Suppressor macrophage treated with lipopolysaccharide for 4 hours (primary cell): ENCODE measurements at regions not wholly inside any gene's neighbourhood (a gene's known extent, or its start where the extent isn't known, plus 50 kb on each side); places are given as distances from the start of the nearest gene placed in this dataset.

Source experiments
- DNase-seq: peaks from one replicate; pipeline ENCODE4 v3.0.0-alpha.2; 2020

DNA sequence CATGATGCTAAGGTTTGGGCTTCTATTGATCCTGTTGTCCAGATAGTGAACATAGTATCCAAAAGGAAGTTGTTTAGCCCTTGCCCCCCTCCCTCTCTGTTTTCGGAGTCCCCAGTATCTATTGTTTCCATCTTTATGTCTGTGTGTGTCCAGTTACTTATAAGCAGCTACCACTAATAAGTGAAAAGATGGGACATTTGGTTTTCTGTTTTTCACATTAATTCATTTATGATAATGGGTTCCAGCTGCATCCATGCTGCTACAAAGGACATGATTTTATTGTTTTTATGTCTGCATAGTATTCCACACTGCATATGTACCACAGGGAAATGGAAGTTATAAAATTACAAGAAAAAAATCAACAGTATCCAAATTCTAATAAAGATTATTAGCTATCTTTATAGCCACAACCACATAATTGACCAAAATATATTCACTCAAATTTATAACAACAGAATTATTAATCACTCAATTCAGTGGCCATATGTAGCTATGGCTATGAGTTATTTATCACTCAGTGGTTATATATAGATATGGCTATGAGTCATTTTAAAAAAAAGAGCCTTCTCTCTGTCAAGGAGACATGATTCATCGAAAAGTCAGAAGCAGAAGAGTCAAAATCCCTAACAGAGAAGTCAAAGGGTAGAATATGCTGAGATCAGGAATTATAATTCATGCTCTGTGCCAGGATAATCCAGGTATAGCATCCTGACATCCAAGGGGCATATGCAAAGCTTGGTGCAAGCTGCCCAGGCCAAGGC is 367.5 kb downstream of the DEPDC1B start:
- peak; percentile 72 for DNase-seq

DNA sequence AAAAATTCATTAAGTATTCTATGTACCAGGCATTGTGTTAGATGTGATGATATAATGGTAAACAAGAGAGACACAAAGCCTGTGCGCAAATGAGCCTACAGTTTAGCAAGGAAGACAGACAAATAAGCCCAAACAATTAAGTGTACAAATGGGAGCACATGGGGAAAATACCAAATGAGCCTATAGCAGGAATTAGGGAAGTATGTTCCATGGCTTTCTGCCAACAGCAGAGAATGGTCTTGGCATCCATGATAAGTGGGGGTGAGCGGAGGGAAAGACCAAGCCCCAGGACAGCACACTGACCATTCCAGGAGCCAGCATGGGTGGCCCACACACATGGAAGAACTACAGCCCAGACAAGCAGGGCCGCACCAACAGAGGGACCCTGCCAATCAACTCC is 369.7 kb downstream of the DEPDC1B start:
- DNase-seq: no peak

DNA sequence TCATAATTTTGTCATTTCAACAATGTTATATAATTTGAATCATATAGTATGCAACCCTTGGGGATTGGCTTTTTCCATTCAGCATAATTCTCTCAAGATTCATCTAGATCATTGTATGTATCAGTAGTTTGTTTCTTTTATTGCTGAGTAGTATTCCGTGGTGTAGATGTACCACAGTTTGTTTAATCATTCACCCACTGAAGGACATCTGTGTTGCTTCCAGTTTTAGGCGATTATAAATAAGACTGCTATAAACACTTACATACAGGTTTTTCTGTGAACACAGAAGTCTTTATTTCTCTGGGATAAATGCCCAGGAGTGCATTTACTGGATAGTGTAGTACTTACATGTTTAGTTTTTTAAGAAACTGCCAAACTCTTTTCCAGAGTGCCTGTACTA is 374.1 kb downstream of the DEPDC1B start:
- DNase-seq: no peak

DNA sequence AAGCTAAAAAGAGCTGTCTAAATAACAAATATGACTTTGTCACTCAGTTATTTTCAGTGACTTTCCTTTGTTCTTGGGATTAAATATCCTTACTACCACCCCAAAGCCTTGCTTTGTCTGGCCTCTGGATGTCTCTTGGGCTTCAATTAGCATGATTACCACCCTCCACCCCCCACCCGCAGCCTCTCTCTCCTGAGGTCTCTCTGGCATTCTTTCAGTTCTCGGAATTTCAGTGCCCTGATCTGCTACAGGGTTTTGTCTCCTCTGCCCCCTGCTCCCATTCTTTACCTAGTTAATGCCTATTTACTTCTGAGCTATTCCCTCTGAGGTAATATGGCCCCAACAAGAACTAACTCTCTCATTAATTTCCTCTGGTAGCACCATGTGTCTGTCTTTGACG is 376.4 kb downstream of the DEPDC1B start:
- DNase-seq: no peak

DNA sequence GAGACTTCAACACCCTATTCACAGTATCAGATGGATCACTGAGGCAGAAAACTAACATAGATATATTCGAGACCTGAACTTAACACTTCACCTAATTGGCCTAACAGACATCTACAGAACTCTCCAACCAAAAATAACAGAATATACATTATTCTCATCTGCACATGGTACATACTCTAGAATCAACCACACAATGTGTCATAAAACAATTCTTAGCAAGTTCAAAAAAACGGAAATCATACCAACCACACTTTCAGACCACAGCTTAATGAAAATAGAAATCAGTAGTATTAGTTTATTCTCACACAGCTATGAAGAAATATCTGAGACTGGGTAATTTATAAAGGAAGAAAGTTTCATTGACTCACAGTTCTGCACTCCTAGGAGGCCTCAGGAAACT is 387.9 kb downstream of the DEPDC1B start:
- DNase-seq: no peak

DNA sequence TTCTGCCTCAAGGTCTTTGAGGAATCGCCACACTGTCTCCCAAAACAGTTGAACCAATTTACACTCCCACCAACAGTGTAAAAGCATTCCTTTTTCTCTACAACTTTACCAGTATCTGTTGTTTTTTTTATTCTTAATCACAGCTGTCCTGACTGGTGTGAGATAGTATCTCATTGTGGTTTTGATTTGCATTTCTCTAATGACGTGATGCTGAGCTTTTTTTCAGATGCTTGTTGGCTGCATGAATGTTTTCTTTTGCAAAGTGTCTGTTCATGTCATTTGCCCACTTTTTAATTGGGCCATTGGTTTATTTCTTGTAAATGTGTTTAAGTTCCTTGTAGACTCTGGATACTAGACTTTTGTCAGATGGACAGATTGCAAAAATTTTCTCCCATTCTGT is 400.0 kb downstream of the DEPDC1B start:
- no peak for DNase-seq

DNA sequence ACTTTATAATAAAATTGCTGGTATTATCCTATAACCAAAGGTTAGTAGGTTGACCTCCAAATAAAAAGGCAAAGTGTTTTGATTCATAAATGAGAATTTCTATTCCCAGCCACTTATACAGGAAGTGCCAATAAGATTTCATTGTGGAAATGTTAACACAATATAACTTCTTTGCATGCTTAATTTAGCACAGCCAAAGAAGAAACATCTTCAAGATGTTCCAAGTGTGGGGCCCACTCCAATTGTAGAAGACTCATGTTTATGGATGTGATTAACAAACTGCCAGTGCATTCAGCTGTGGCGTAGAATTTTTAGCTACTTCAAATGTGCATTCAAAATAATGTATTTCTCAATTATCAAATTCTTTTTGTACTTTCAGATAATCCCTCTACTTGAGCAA is 402.3 kb downstream of the DEPDC1B start:
- DNase-seq: no peak

DNA sequence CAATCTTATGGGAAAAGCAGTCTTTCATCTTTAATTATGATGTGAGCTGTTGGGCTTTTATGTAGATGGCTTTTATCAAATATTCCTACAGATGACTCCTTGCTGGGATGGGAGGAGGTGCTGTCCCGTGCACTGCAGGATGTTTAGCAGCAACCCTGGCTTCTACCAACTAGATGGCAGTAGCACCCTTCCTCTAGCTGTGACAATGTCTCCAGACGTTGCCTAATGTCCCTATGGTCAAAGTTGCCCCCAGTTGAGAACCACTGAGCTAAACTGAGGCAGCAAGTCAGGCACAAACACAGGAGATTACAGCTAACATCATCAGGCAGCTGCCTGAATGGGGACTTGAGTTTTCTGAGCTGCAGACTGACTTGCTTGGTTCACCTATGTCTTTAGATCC is 401.9 kb upstream of the PDE4D start:
- peak; percentile 26 for DNase-seq

DNA sequence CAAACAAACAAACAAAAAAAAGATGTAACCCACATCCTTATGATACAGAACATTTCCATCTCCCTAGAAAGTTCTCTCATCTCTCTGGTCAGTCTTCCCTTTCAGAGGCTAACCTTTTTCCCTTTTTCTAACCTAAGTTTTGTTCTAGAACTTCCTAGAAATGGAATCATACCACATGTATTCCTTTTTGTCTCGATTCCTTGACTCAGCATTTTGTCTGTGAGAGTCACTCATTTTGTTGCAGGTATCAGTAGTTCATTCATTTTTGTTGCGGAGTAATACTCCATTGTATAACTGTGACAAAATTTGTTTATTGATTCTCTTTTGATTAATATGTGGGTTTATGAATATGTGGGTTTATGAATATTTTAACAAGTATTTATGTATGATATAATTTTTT is 400.0 kb upstream of the PDE4D start:
- DNase-seq: no peak

DNA sequence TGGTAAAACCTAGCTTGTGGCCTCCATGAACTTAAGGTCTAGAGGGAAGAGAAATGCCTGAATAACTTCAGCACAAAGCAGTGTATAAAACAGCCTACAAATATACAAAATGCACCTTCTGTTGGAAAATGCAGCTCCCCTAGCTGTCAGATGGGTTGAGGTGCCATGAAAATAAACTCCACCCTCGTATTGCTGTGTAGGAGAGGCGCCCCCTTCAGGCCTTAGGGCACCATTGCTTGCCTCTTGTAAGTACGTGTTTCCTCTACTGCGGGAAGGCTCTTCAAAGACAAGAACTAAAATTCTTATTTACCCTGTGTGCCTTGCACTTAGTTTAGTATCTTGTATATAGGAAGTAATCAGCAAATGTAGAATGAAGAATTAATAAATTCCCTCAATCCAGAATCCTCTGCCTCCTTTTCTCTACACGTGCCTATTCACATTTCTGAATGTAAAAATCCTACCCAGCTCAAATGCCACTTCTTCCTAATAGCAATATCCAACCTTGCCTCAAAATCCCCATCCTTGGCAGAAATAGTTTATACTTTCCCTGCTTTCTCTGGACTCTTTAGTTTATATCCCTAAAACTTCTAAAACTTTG is 393.7 kb upstream of the PDE4D start:
- DNase-seq: peak; percentile 79

DNA sequence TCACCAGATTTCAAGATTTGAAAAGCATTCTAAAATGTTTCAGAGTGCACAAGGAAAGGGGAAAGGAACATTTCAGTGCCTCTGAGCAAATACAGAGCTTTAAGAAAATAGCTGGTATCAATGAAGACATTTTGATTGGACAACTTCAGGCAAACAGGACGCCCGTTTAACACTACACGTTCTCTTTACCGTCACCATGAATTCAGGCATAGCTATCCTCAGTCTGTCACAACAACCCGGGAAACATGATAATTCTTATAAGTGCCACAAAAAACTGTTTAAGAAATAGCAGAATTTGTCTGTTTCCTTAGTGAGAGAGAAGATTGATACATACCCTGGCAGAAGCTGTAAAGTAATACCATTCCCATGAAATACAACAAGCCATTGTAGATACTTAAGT is 392.4 kb upstream of the PDE4D start:
- DNase-seq: no peak

DNA sequence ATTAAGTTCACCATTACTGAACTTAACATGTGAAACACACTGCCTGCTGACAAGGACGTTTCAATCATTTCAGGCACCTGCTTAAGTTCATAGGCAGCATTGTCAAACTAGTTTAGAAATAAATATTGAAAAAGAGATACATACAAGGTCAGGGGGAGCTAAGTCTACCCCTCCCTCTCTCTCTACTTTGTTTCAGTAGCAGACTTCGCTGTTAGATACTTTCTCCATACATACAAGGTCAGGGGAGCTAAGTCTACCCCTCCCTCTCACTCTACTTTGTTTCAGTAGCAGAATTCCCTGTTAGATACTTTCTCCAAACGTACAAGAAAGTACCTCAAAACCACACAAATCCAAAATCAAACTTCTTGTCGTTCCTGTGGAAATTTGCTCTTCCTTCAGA is 387.4 kb upstream of the PDE4D start:
- no peak for DNase-seq

DNA sequence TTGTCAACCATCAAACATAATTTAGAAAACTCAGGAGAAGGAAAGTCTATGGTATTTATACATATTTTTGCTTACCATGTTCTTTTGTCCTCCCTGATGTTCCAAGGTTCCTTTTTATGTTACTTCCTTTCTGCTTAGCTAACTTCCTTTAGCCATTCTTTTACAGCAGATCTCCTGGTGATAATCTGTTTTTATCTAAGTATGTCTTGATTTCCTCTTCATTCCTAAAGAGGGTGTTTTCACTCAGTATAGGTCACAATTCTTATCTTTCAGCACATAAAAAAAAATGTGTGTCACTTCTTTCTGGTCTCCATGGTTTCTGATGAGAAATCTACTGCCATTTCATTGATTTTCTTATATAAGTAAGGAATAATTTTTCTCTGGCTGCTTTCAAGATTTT is 384.4 kb upstream of the PDE4D start:
- DNase-seq: no peak

DNA sequence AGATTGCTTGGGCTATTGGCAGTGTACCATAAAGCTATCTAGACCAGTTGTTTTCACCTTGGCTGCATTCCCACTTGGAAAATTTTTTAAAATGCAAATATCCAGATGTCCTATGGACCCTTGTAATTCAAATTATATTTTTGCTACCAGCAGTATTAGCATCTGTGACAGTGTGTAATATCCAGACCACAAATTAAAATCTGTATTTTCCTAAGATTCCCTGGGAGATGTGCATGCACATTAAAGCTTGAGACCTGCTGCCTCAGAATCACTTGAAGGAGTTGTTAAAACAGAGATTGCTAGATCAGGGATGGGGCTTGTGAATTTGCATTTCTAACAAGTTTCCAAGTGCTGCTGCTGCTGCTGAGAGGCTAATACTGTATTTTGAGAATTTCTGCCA is 381.2 kb upstream of the PDE4D start:
- DNase-seq: no peak

DNA sequence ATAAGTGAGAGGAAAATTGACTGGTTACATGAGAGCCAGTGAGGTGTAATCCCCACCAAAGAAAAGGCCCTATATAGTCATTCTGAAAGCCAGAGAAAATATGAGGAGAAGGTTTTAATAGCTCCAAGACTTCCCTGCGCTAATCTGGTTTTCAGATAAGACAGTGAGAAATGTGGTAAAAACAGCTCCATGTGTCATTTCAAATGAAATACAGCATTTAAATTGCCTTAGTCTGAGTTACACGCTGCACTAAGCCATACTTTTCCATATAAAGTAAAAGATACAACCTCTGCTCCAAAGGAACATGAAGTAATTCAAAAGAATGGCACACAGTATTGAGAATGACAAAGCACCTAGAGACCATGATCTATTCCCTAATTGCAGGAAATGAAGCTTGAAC is 378.0 kb upstream of the PDE4D start:
- no peak for DNase-seq

DNA sequence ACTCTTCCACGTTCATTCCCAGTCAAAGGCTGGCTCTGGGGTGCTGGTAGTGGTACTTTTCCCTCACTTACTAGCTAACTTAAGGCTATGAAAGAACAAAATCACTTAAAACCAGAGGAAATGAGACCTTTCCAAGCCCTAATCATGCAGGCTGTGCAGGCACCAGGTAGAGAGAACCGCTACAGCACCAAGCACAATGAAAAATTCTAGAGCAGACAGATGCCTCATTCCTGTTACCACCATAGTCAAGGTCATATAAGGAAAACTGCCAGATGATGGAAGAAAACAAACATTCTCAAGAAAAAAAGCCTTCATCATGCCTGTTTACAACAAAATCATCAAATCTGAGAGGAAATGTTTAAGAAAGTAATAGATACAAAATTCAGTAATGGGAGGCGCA is 374.4 kb upstream of the PDE4D start:
- DNase-seq: no peak

DNA sequence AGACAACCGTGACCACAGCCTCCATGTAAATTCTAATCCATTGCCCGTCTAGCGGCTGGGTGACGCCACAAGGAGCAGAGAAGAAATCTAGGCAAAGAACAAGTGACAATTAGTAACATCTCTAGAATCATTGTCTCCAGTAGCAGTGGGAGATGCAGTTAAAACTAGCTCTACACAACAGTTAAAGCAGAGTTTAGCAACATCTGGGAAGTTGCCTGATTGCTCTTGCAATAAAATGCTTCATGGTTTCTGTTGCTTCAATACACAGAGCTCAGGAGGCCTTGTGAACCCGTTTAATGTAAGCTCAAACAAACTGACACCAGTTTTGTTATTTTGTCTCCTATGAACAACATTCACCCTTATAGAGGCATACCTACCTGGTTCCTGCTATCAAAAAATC is 369.8 kb upstream of the PDE4D start:
- no peak for DNase-seq

DNA sequence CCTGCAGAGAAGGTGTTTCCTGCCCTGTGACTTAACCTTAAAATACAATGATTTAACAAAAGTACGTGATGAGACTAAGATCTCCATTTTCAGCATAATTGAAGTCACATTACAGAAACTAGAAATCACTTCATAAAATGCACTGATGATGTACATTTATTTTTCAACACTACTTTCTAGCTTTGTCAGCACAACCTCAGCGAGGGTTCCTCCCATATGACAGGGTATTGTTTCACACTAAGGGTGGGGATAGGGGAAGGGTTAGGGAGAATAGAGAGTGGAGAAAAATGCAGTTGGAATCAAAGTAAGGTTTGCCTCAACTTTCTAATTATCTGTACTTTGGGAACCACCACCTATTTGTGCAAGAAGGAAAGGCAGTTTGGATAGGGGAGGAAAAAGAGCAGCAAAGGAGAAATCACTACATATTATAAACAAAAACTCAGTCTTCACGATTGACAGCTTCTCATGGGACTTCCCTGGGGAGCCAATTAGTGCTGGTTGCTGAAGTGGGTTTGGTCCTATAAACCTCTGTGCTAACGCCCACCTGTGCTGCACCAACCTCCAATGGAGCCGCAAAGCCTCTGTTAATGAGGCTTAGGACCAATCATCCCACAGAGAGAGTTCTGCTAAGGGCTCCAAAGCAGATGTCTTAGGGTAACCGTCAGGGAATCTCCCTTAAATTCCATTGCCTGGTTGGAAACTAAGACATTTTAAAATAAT is 369.2 kb upstream of the PDE4D start:
- DNase-seq: peak; percentile 40

DNA sequence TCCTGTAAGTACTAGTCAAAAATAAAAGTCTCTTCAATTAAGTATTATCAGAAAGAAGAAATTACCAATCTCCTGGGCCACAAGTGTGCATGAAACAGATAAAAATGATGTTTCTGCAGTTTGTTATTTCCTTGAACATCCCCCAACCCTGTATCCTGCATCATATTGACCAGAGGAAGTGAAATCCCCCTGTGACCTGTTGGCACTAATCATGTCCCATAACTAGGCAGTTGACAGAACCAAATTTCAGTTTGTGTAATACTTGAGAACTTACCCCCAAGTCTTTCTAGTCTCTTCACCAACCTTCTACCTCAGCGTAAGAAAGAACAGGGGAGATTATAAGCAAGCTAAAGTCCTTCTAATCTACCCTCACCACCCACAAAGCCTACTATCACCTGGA is 368.2 kb upstream of the PDE4D start:
- DNase-seq: no peak

DNA sequence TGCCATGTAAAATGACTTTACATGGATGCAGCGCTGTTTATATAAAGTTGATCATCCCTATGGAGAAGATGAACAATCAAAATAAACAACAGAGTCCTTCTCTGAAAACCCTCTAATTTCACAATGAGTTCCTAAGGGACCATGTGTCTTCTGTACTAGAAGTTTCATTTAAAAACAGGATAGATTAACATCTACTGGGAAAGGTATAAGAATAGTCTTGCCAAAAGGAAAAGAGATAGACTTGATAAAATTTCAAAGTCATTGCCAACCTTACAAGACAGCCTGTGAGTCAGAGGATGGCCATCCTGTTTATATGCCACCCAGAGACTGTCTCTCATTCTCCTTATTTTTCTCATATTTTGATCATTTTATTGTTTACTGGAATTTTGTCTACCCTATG is 367.1 kb upstream of the PDE4D start:
- DNase-seq: no peak

DNA sequence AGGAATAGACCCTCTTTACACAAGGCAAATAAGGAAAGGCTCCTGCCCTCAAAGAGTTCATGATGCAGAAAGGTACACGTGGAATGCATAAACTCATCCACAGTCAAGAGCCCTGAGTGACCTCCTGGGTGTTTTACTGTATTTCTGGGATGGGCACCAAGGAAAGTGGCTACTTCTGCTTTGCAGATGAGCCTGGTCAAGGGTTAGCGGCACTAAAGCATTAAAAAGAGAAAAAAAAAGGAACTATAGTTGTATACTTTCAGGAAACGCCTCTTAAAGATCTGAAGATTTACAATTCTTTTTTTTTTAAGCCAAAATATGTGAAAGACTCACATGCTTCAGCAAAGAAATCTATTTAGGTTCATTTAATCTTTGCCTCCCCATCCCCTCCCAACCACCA is 366.2 kb upstream of the PDE4D start:
- DNase-seq: peak; percentile 50

DNA sequence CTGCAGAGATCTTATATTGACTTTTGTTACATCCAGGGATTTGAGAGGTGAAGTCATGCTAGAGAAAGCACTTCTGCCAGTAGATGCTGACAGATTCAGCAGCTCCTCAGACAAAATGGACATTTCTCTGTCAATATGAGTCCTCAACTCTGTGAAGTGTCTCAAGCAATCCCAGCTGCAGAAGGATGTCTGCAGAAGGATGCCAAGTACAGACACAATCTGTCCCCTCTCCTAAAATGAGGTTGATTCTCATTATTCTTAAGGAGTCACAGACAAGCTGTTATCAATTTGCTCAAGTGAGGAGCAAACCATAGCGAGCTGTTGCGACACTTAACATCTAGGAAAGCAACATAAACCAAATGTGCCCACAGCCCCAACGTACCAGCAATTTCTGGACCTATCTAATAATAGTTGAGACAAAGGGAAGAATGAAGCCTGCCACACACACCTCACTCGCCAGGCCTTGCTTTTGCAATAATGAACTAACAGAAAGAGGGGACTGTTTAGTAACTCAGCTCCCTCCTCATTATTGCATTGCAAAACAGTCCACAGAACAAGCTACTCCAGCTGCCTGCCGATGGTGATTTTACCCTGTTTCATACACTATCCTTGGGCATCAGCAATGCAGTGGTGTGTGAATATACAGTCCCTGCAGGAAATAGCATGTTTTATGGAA is 364.2 kb upstream of the PDE4D start:
- DNase-seq: peak; percentile 20

DNA sequence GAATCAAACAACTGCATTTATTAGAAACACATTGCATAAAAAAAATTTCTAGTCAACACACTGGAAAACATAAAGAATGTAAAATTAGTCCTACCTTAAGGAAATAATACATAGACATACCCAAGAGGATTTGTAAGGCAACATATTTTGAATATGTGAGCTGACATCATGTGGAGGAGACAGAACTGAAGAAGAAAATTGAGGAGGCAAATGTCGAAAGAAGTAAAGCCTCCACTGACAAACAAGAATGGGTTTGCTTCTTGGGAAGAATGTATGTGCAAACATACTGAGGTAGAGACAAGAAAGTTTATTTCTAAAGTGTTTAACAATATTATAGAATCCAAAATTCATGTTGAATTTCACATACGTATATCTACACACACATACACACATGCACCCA is 363.0 kb upstream of the PDE4D start:
- no peak for DNase-seq

DNA sequence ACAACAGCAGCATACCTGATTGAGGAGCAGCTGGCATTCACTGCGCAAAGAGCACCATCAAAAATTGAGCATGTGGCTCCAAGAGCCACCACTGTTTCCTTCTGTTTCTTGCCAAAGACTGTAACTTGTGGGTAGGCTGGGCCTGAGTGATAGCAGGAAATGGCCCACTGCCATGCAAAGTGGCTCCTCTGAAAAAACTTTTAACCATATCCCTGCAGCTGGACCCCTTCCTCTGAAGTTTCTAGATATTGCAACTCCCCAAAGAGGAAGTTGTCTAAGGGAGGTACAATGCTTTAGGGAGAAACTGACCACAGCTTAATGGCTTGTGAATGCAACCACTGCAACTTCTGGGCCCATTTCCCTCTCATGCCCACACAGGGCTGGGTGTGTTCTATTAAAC is 355.4 kb upstream of the PDE4D start:
- peak; percentile 52 for DNase-seq
